ENCODE measurements at regions not wholly inside any gene's neighbourhood (a gene's known extent, or its start where the extent isn't known, plus 50 kb on each side); places are given as distances from the start of the nearest gene placed in this dataset.

- H2AK5ac ChIP-seq (ENCODE audit: low read length) = no peak overlapping the region
- H3K18ac ChIP-seq (ENCODE audit: low read length) = no peak overlapping the region
- no peak overlapping the region for H3K9ac ChIP-seq (ENCODE audit: low read length)
- no peak overlapping the region for H3K4me3 ChIP-seq (ENCODE audit: low read depth, low read length)
- H3K36me3 ChIP-seq (ENCODE audit: control insufficient read depth in 1 of 2, insufficient read depth in 2 of 2, low read length in 2 of 2) = no peaks in the 10 kb centered on the region
- no peak overlapping the region for H3K14ac ChIP-seq (ENCODE audit: low read length)
- DNase-seq = no peak
- H3K23ac ChIP-seq (ENCODE audit: low read length) = no peak overlapping the region
- no peaks in the 10 kb centered on the region for H3K79me2 ChIP-seq (ENCODE audit: control insufficient read depth, insufficient read depth, low read length, poor library complexity)
- no CpG with 5 or more reads among the region's 8 CpGs for WGBS (ENCODE audit: extremely low coverage, insufficient coverage, insufficient read length)
- H3K4ac ChIP-seq (ENCODE audit: low read depth, low read length) = no peak overlapping the region
- H3K79me1 ChIP-seq (ENCODE audit: low read length) = no peaks in the 10 kb centered on the region
- no peaks in the 10 kb centered on the region for H3K9me3 ChIP-seq (ENCODE audit: insufficient read depth, low read depth, low read length)
- H4K8ac ChIP-seq (ENCODE audit: low read depth, low read length) = no peak overlapping the region
- H4K12ac ChIP-seq (ENCODE audit: low read depth, low read length) = no peak overlapping the region
- no peaks in the 10 kb centered on the region for H3K27me3 ChIP-seq (ENCODE audit: insufficient read depth, low read length)
- H3K4me1 ChIP-seq (ENCODE audit: control insufficient read depth in 1 of 2, insufficient read depth in 2 of 2, low read length in 2 of 2) = peaks cover 0 to 2% of the 10 kb centered on the region in 2 experiments
- H2AFZ ChIP-seq (ENCODE audit: insufficient read depth, low read length, poor library complexity) = no peak overlapping the region
- H2BK12ac ChIP-seq (ENCODE audit: low read length) = no peak overlapping the region
- no peak overlapping the region for H3K27ac ChIP-seq (ENCODE audit: low read depth, low read length)
- H3K4me2 ChIP-seq (ENCODE audit: low read length) = no peak overlapping the region
- no peak overlapping the region for H2BK5ac ChIP-seq (ENCODE audit: low read depth, low read length, poor library complexity)
- no peak overlapping the region for H4K91ac ChIP-seq (ENCODE audit: low read depth, low read length)
- H2BK120ac ChIP-seq (ENCODE audit: insufficient read depth, low read length, poor library complexity) = no peak overlapping the region
These were observed 504.7 kb upstream of the NR2F2 start for GRCh38 chr15:95825671-95826411.

DNA sequence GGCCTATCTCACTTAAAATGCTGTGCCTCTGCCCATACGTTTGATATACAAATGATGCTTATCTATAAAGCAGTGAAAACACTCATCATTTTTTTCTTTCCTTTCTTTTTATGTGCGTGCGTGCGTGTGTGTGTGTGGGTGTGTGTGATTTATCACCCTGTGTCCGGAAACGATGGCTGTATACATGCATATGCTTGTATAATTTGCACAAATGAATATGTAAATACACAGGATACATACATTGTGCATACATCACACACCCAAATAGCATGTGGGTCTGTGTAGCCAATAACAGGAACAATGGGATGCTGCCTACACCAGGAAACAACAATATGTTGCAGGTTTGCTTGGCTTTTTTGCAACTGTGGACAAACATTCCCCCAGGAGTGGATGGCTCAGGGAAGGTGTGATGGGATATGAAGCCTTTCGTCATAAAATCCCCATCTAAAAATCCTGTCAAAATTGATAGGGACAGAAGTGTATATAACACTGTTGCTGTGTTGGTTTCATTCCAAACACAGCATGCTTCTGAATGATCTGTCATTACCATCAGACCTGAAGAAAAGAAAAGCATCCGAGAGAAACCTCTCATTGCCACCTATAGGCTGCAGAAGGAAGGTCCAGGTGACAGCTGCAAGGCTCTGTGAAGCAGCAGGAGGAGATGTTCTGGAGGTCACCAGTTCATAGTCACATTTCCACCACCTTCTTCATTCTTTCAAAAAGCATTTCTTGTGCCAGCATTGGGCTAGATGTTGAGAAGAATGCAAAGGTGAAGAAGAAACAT lies 503.9 kb upstream of the NR2F2 start:
- no peaks in the 10 kb centered on the region for H3K79me2 ChIP-seq (ENCODE audit: control insufficient read depth, insufficient read depth, low read length, poor library complexity)
- H3K36me3 ChIP-seq (ENCODE audit: control insufficient read depth in 1 of 2, insufficient read depth in 2 of 2, low read length in 2 of 2) = no peaks in the 10 kb centered on the region
- H2BK5ac ChIP-seq (ENCODE audit: low read depth, low read length, poor library complexity) = no peak overlapping the region
- no peak overlapping the region for H2BK120ac ChIP-seq (ENCODE audit: insufficient read depth, low read length, poor library complexity)
- H3K4me2 ChIP-seq (ENCODE audit: low read length) = no peak overlapping the region
- H4K91ac ChIP-seq (ENCODE audit: low read depth, low read length) = no peak overlapping the region
- H4K8ac ChIP-seq (ENCODE audit: low read depth, low read length) = no peak overlapping the region
- whole genome bisulfite sequencing (ENCODE audit: extremely low coverage, insufficient coverage, insufficient read length) = no CpG with 5 or more reads among the region's 8 CpGs
- no peak overlapping the region for H2BK12ac ChIP-seq (ENCODE audit: low read length)
- H4K12ac ChIP-seq (ENCODE audit: low read depth, low read length) = no peak overlapping the region
- H2AK5ac ChIP-seq (ENCODE audit: low read length) = no peak overlapping the region
- no peak overlapping the region for H2AFZ ChIP-seq (ENCODE audit: insufficient read depth, low read length, poor library complexity)
- H3K9me3 ChIP-seq (ENCODE audit: insufficient read depth, low read depth, low read length) = no peaks in the 10 kb centered on the region
- H3K27ac ChIP-seq (ENCODE audit: low read depth, low read length) = no peak overlapping the region
- H3K4me1 ChIP-seq (ENCODE audit: control insufficient read depth in 1 of 2, insufficient read depth in 2 of 2, low read length in 2 of 2) = peaks cover 0 to 2% of the 10 kb centered on the region in 2 experiments
- no peaks in the 10 kb centered on the region for H3K27me3 ChIP-seq (ENCODE audit: insufficient read depth, low read length)
- no peak overlapping the region for H3K4ac ChIP-seq (ENCODE audit: low read depth, low read length)
- DNase-seq = peak in 1 of 2 donors; percentile 41
- no peaks in the 10 kb centered on the region for H3K79me1 ChIP-seq (ENCODE audit: low read length)
- no peak overlapping the region for H3K9ac ChIP-seq (ENCODE audit: low read length)
- H3K14ac ChIP-seq (ENCODE audit: low read length) = no peak overlapping the region
- H3K23ac ChIP-seq (ENCODE audit: low read length) = no peak overlapping the region
- no peak overlapping the region for H3K18ac ChIP-seq (ENCODE audit: low read length)
- H3K4me3 ChIP-seq (ENCODE audit: low read depth, low read length) = no peak overlapping the region

- no peak overlapping the region for H3K18ac ChIP-seq (ENCODE audit: low read length)
- no peaks in the 10 kb centered on the region for H3K27me3 ChIP-seq (ENCODE audit: insufficient read depth, low read length)
- H3K9me3 ChIP-seq (ENCODE audit: insufficient read depth, low read depth, low read length) = no peaks in the 10 kb centered on the region
- H3K4ac ChIP-seq (ENCODE audit: low read depth, low read length) = no peak overlapping the region
- no peak overlapping the region for H4K12ac ChIP-seq (ENCODE audit: low read depth, low read length)
- H3K4me1 ChIP-seq (ENCODE audit: control insufficient read depth in 1 of 2, insufficient read depth in 2 of 2, low read length in 2 of 2) = peaks cover 0 to 2% of the 10 kb centered on the region in 2 experiments
- no peak overlapping the region for H4K8ac ChIP-seq (ENCODE audit: low read depth, low read length)
- no peak overlapping the region for H2BK12ac ChIP-seq (ENCODE audit: low read length)
- peak in 1 of 2 donors; percentile 2 for DNase-seq
- H2BK5ac ChIP-seq (ENCODE audit: low read depth, low read length, poor library complexity) = no peak overlapping the region
- H2AFZ ChIP-seq (ENCODE audit: insufficient read depth, low read length, poor library complexity) = no peak overlapping the region
- H3K79me2 ChIP-seq (ENCODE audit: control insufficient read depth, insufficient read depth, low read length, poor library complexity) = no peaks in the 10 kb centered on the region
- no peak overlapping the region for H3K4me2 ChIP-seq (ENCODE audit: low read length)
- no peak overlapping the region for H3K9ac ChIP-seq (ENCODE audit: low read length)
- WGBS (ENCODE audit: extremely low coverage, insufficient coverage, insufficient read length) = no CpG with 5 or more reads among the region's 5 CpGs
- no peak overlapping the region for H3K23ac ChIP-seq (ENCODE audit: low read length)
- H4K91ac ChIP-seq (ENCODE audit: low read depth, low read length) = no peak overlapping the region
- H3K4me3 ChIP-seq (ENCODE audit: low read depth, low read length) = no peak overlapping the region
- no peak overlapping the region for H3K27ac ChIP-seq (ENCODE audit: low read depth, low read length)
- H3K79me1 ChIP-seq (ENCODE audit: low read length) = no peaks in the 10 kb centered on the region
- no peak overlapping the region for H3K14ac ChIP-seq (ENCODE audit: low read length)
- H2AK5ac ChIP-seq (ENCODE audit: low read length) = no peak overlapping the region
- H3K36me3 ChIP-seq (ENCODE audit: control insufficient read depth in 1 of 2, insufficient read depth in 2 of 2, low read length in 2 of 2) = no peaks in the 10 kb centered on the region
- no peak overlapping the region for H2BK120ac ChIP-seq (ENCODE audit: insufficient read depth, low read length, poor library complexity)
These were observed 501.4 kb upstream of the NR2F2 start for GRCh38 chr15:95829062-95829461.

DNA sequence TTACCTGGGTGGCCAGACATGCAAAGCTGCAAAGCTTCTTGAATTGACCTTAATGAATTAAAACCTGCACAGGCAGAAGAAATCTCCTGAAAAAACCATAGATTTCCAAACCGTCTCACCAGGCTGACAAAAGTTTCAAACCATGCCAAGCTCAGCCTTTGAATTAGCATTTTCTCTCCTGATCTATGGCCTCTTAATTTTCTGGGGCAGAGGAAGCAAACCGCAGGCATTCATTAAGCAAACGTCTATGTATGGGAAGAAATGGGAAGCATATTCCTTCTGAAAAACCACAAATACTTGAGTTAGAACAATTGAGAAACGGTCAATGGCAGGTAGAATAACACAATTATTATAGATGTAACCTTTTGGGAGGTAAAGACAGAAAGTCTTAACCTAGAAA lies 500.2 kb upstream of the NR2F2 start:
- no peak overlapping the region for H2AK5ac ChIP-seq (ENCODE audit: low read length)
- H3K4me3 ChIP-seq (ENCODE audit: low read depth, low read length) = no peak overlapping the region
- WGBS (ENCODE audit: extremely low coverage, insufficient coverage, insufficient read length) = no CpG with 5 or more reads among the region's 4 CpGs
- no peak for DNase-seq
- peaks cover 0 to 2% of the 10 kb centered on the region in 2 experiments for H3K4me1 ChIP-seq (ENCODE audit: control insufficient read depth in 1 of 2, insufficient read depth in 2 of 2, low read length in 2 of 2)
- H4K91ac ChIP-seq (ENCODE audit: low read depth, low read length) = no peak overlapping the region
- no peak overlapping the region for H3K18ac ChIP-seq (ENCODE audit: low read length)
- no peak overlapping the region for H4K8ac ChIP-seq (ENCODE audit: low read depth, low read length)
- H4K12ac ChIP-seq (ENCODE audit: low read depth, low read length) = no peak overlapping the region
- H2BK12ac ChIP-seq (ENCODE audit: low read length) = no peak overlapping the region
- no peaks in the 10 kb centered on the region for H3K36me3 ChIP-seq (ENCODE audit: control insufficient read depth in 1 of 2, insufficient read depth in 2 of 2, low read length in 2 of 2)
- H3K27me3 ChIP-seq (ENCODE audit: insufficient read depth, low read length) = no peaks in the 10 kb centered on the region
- no peak overlapping the region for H3K14ac ChIP-seq (ENCODE audit: low read length)
- H3K27ac ChIP-seq (ENCODE audit: low read depth, low read length) = no peak overlapping the region
- no peaks in the 10 kb centered on the region for H3K79me2 ChIP-seq (ENCODE audit: control insufficient read depth, insufficient read depth, low read length, poor library complexity)
- no peak overlapping the region for H3K4ac ChIP-seq (ENCODE audit: low read depth, low read length)
- H2BK120ac ChIP-seq (ENCODE audit: insufficient read depth, low read length, poor library complexity) = no peak overlapping the region
- H2BK5ac ChIP-seq (ENCODE audit: low read depth, low read length, poor library complexity) = no peak overlapping the region
- H3K79me1 ChIP-seq (ENCODE audit: low read length) = no peaks in the 10 kb centered on the region
- H3K4me2 ChIP-seq (ENCODE audit: low read length) = no peak overlapping the region
- H2AFZ ChIP-seq (ENCODE audit: insufficient read depth, low read length, poor library complexity) = no peak overlapping the region
- no peaks in the 10 kb centered on the region for H3K9me3 ChIP-seq (ENCODE audit: insufficient read depth, low read depth, low read length)
- H3K23ac ChIP-seq (ENCODE audit: low read length) = no peak overlapping the region
- no peak overlapping the region for H3K9ac ChIP-seq (ENCODE audit: low read length)

Data from trophoblast cell (in vitro differentiated cells and primary cell).